HEK293 (cell line): ENCODE measurements at regions not wholly inside any gene's neighbourhood (a gene's known extent, or its start where the extent isn't known, plus 50 kb on each side); places are given as distances from the start of the nearest gene placed in this dataset.

ENCODE experiments used
- CTCF ChIA-PET: fragments of 350-600 bp; formaldehyde crosslinking; extraction: SDS; loops from one replicate; lab custom pipeline; 2021; ENCODE audit warnings: antibody characterized with exemption; lab: Yijun Ruan, JAX
- POLR2A ChIA-PET: fragments of 300-600 bp; formaldehyde crosslinking; extraction: SDS; loops from one replicate; lab custom pipeline; 2020; ENCODE audit warnings: antibody characterized with exemption, inconsistent platforms; lab: Yijun Ruan, JAX
- H3K27ac ChIP-seq: fragments of 200-500 bp; sonication (Bioruptor generic); 2 replicates; pipeline ENCODE4 v1.5.1; 2014; ENCODE audit warnings: low read depth, low read length, control low read depth, inconsistent platforms; ENCODE audit errors: extremely low read depth
- H3K36me3 ChIP-seq, 2 experiments: fragments of 200-500 bp in 1 of 2; sonication (Bioruptor generic) in 1 of 2; 1 replicate in 1 of 2; 2 replicates in 1 of 2; pipeline ENCODE4 v1.5.1; 2014 to 2017; ENCODE audit warnings: inconsistent platforms in 2 of 2, low read length in 2 of 2; ENCODE audit not compliant: control insufficient read depth in 2 of 2, insufficient read depth in 1 of 2
- H3K4me1 ChIP-seq: fragments of 200-500 bp; sonication (Bioruptor generic); 2 replicates; pipeline ENCODE4 v1.5.1; 2014; ENCODE audit warnings: mild to moderate bottlenecking, low read length, inconsistent platforms; ENCODE audit not compliant: control insufficient read depth, insufficient read depth
- H3K4me3 ChIP-seq: 2 replicates; pipeline ENCODE4 v1.5.1; 2011; ENCODE audit warnings: low read depth, mild to moderate bottlenecking, control low read depth, low read length, moderate library complexity
- H3K9me3 ChIP-seq: fragments of 200-500 bp; sonication (Bioruptor generic); 2 replicates; pipeline ENCODE4 v1.5.1; 2014; ENCODE audit warnings: low read depth, low read length, inconsistent platforms; ENCODE audit not compliant: control insufficient read depth, insufficient read depth
- EGR2 ChIP-seq: fragments of 450-650 bp; formaldehyde crosslinking; IDR thresholded peaks from 2 replicates; pipeline ENCODE4 v1.5.1; 2016; ENCODE audit warnings: low read depth, missing biosample characterization, missing genetic modification characterization
- FEZF1 ChIP-seq: fragments of 450-650 bp; formaldehyde crosslinking; IDR thresholded peaks from 2 replicates; pipeline ENCODE4 v1.5.1; 2016; ENCODE audit warnings: missing biosample characterization, missing genetic modification characterization
- GLIS2 ChIP-seq: fragments of 450-650 bp; formaldehyde crosslinking; IDR thresholded peaks from 2 replicates; pipeline ENCODE4 v1.5.1; 2016; ENCODE audit warnings: missing biosample characterization, missing genetic modification characterization
- MYNN ChIP-seq: fragments of 450-650 bp; formaldehyde crosslinking; IDR thresholded peaks from 2 replicates; pipeline ENCODE4 v1.5.1; 2016; ENCODE audit warnings: missing biosample characterization, missing genetic modification characterization, borderline replicate concordance
- OSR2 ChIP-seq: fragments of 450-650 bp; formaldehyde crosslinking; IDR thresholded peaks from 2 replicates; pipeline ENCODE4 v1.5.1; 2016; ENCODE audit warnings: missing biosample characterization, missing genetic modification characterization
- ZBTB7A ChIP-seq: fragments of 450-650 bp; formaldehyde crosslinking; IDR thresholded peaks from 2 replicates; pipeline ENCODE4 v1.5.1; 2016; ENCODE audit warnings: low read depth, missing biosample characterization, missing genetic modification characterization
- ZFP37 ChIP-seq: fragments of 450-650 bp; formaldehyde crosslinking; IDR thresholded peaks from 2 replicates; pipeline ENCODE4 v1.5.1; 2016; ENCODE audit warnings: missing biosample characterization, missing genetic modification characterization
- ZNF146 ChIP-seq: fragments of 450-650 bp; formaldehyde crosslinking; IDR thresholded peaks from 2 replicates; pipeline ENCODE4 v1.5.1; 2016; ENCODE audit warnings: missing biosample characterization, missing genetic modification characterization
- ZNF2 ChIP-seq: fragments of 450-650 bp; formaldehyde crosslinking; IDR thresholded peaks from 2 replicates; pipeline ENCODE4 v1.5.1; 2016; ENCODE audit warnings: missing biosample characterization, missing genetic modification characterization
- ZNF335 ChIP-seq: fragments of 450-650 bp; formaldehyde crosslinking; conservative IDR thresholded peaks from 2 replicates; pipeline ENCODE4 v1.5.1; 2016; ENCODE audit warnings: missing biosample characterization, missing genetic modification characterization
- ZNF561 ChIP-seq: fragments of 450-650 bp; IDR thresholded peaks from 2 replicates; pipeline ENCODE4 v1.5.1; 2018; ENCODE audit warnings: missing biosample characterization, missing genetic modification characterization, borderline replicate concordance
- ZNF624 ChIP-seq: fragments of 450-650 bp; formaldehyde crosslinking; IDR thresholded peaks from 2 replicates; pipeline ENCODE4 v1.5.1; 2017; ENCODE audit warnings: missing biosample characterization, missing genetic modification characterization
- ZSCAN30 ChIP-seq: fragments of 450-650 bp; IDR thresholded peaks from 2 replicates; pipeline ENCODE4 v1.5.1; 2018; ENCODE audit warnings: missing biosample characterization, mild to moderate bottlenecking, missing genetic modification characterization, moderate library complexity
- TF ChIP-seq, protein P1 (sequence below): fragments of 450-650 bp; formaldehyde crosslinking; IDR thresholded peaks from 2 replicates; pipeline ENCODE4 v1.5.1; 2016; ENCODE audit warnings: missing biosample characterization, missing genetic modification characterization, borderline replicate concordance
- TF ChIP-seq, protein P2 (sequence below): fragments of 450-650 bp; formaldehyde crosslinking; IDR thresholded peaks from 2 replicates; pipeline ENCODE4 v1.5.1; 2016; ENCODE audit warnings: missing biosample characterization, missing genetic modification characterization, borderline replicate concordance
- TF ChIP-seq, protein P3 (sequence below): fragments of 450-650 bp; formaldehyde crosslinking; conservative IDR thresholded peaks from 2 replicates; pipeline ENCODE4 v1.5.1; 2016; ENCODE audit warnings: low read depth, missing biosample characterization, missing genetic modification characterization
- TF ChIP-seq, protein P4 (sequence below): fragments of 450-650 bp; formaldehyde crosslinking; IDR thresholded peaks from 2 replicates; pipeline ENCODE4 v1.5.1; 2016; ENCODE audit warnings: missing biosample characterization, missing genetic modification characterization
- TF ChIP-seq, protein P5 (sequence below): fragments of 450-650 bp; formaldehyde crosslinking; IDR thresholded peaks from 2 replicates; pipeline ENCODE4 v1.5.1; 2016; ENCODE audit warnings: missing biosample characterization, missing genetic modification characterization
- TF ChIP-seq, protein P6 (sequence below): fragments of 450-650 bp; formaldehyde crosslinking; IDR thresholded peaks from 2 replicates; pipeline ENCODE4 v1.5.1; 2017; ENCODE audit warnings: missing biosample characterization, missing genetic modification characterization

DNA sequence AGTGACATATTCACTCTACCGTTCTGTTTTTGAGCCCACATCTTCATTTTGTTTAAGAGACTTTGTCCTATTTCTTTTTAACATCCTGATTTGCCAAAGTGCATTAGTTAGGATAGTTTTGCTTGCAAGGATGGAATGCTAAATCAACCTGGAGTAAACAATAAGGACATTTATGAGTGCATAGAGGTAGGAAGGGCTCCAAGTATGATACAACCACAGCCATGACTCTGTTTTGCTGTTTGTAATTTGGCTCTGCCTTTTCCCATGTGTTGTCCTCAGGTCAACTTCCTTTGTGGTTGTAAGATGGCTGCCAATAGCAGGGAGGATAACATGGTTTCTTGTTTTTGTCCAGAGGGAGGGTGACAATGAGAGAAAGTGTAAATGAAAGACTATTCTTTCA is 66.4 kb upstream of the GOLIM4 start:
- TF ChIP-seq ZNF561 (no peak), MYNN (tag by site-specific recombination) (no peak), ZNF146 (tag by site-specific recombination) (no peak), ZNF624 (no peak), ZFP37 (no peak), OSR2 (no peak), FEZF1 (tag by site-specific recombination) (no peak), ZBTB7A (tag by site-specific recombination) (no peak), ZNF335 (tag by site-specific recombination) (no peak), ZNF2 (no peak), GLIS2 (tag by site-specific recombination) (no peak), ZSCAN30 (no peak)
- TF ChIP-seq, protein P1, sequence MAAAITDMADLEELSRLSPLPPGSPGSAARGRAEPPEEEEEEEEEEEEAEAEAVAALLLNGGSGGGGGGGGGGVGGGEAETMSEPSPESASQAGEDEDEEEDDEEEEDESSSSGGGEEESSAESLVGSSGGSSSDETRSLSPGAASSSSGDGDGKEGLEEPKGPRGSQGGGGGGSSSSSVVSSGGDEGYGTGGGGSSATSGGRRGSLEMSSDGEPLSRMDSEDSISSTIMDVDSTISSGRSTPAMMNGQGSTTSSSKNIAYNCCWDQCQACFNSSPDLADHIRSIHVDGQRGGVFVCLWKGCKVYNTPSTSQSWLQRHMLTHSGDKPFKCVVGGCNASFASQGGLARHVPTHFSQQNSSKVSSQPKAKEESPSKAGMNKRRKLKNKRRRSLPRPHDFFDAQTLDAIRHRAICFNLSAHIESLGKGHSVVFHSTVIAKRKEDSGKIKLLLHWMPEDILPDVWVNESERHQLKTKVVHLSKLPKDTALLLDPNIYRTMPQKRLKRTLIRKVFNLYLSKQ (tag by site-specific recombination): no peak
- TF ChIP-seq, protein P2, sequence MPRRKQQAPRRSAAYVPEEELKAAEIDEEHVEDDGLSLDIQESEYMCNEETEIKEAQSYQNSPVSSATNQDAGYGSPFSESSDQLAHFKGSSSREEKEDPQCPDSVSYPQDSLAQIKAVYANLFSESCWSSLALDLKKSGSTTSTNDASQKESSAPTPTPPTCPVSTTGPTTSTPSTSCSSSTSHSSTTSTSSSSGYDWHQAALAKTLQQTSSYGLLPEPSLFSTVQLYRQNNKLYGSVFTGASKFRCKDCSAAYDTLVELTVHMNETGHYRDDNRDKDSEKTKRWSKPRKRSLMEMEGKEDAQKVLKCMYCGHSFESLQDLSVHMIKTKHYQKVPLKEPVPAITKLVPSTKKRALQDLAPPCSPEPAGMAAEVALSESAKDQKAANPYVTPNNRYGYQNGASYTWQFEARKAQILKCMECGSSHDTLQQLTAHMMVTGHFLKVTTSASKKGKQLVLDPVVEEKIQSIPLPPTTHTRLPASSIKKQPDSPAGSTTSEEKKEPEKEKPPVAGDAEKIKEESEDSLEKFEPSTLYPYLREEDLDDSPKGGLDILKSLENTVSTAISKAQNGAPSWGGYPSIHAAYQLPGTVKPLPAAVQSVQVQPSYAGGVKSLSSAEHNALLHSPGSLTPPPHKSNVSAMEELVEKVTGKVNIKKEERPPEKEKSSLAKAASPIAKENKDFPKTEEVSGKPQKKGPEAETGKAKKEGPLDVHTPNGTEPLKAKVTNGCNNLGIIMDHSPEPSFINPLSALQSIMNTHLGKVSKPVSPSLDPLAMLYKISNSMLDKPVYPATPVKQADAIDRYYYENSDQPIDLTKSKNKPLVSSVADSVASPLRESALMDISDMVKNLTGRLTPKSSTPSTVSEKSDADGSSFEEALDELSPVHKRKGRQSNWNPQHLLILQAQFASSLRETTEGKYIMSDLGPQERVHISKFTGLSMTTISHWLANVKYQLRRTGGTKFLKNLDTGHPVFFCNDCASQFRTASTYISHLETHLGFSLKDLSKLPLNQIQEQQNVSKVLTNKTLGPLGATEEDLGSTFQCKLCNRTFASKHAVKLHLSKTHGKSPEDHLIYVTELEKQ (tag by site-specific recombination): no peak
- TF ChIP-seq, protein P3, sequence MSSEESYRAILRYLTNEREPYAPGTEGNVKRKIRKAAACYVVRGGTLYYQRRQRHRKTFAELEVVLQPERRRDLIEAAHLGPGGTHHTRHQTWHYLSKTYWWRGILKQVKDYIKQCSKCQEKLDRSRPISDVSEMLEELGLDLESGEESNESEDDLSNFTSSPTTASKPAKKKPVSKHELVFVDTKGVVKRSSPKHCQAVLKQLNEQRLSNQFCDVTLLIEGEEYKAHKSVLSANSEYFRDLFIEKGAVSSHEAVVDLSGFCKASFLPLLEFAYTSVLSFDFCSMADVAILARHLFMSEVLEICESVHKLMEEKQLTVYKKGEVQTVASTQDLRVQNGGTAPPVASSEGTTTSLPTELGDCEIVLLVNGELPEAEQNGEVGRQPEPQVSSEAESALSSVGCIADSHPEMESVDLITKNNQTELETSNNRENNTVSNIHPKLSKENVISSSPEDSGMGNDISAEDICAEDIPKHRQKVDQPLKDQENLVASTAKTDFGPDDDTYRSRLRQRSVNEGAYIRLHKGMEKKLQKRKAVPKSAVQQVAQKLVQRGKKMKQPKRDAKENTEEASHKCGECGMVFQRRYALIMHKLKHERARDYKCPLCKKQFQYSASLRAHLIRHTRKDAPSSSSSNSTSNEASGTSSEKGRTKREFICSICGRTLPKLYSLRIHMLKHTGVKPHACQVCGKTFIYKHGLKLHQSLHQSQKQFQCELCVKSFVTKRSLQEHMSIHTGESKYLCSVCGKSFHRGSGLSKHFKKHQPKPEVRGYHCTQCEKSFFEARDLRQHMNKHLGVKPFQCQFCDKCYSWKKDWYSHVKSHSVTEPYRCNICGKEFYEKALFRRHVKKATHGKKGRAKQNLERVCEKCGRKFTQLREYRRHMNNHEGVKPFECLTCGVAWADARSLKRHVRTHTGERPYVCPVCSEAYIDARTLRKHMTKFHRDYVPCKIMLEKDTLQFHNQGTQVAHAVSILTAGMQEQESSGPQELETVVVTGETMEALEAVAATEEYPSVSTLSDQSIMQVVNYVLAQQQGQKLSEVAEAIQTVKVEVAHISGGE (tag by site-specific recombination): no peak
- TF ChIP-seq, protein P4, sequence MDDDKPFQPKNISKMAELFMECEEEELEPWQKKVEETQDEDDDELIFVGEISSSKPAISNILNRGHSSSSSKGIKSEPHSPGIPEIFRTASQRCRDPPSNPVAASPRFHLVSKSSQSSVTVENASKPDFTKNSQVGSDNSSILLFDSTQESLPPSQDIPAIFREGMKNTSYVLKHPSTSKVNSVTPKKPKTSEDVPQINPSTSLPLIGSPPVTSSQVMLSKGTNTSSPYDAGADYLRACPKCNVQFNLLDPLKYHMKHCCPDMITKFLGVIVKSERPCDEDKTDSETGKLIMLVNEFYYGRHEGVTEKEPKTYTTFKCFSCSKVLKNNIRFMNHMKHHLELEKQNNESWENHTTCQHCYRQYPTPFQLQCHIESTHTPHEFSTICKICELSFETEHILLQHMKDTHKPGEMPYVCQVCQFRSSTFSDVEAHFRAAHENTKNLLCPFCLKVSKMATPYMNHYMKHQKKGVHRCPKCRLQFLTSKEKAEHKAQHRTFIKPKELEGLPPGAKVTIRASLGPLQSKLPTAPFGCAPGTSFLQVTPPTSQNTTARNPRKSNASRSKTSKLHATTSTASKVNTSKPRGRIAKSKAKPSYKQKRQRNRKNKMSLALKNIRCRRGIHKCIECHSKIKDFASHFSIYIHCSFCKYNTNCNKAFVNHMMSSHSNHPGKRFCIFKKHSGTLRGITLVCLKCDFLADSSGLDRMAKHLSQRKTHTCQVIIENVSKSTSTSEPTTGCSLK: no peak
- POLR2A ChIA-PET: no interaction called here
- Histone ChIP-seq H3K9me3 (no peaks in the 10 kb centered on the region), H3K36me3 (no peaks in the 10 kb centered on the region), H3K27ac (no peak overlapping the region), H3K4me3 (no peak overlapping the region), H3K4me1 (no peaks in the 10 kb centered on the region)
- CTCF ChIA-PET: no interaction called here

DNA sequence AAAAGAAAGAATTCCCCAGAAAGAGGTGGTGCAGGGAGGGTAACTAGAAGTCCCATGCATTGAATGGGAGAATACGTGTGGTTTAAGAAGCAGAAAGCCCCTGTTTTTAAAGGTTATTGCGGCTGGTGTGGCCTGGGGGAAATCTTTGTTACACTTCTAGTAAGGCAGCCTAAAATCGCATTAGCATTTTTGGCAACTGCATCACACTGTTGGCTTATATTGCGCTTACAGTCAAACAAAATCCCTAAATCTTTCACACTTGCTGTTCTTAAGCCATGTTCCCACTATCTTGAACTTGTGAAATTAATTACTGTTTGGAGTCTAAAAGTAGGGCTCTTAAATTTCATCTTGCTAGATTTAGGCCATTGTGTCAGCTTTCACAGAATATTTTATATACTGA is 66.0 kb upstream of the GOLIM4 start:
- Histone ChIP-seq H3K4me3 (no peak overlapping the region), H3K36me3 (no peaks in the 10 kb centered on the region), H3K4me1 (no peaks in the 10 kb centered on the region), H3K27ac (no peak overlapping the region), H3K9me3 (no peaks in the 10 kb centered on the region)
- TF ChIP-seq, protein P5, sequence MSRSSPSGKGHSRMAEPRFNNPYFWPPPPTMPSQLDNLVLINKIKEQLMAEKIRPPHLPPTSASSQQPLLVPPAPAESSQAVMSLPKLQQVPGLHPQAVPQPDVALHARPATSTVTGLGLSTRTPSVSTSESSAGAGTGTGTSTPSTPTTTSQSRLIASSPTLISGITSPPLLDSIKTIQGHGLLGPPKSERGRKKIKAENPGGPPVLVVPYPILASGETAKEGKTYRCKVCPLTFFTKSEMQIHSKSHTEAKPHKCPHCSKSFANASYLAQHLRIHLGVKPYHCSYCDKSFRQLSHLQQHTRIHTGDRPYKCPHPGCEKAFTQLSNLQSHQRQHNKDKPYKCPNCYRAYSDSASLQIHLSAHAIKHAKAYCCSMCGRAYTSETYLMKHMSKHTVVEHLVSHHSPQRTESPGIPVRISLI (tag by site-specific recombination): no peak
- TF ChIP-seq EGR2 (tag by site-specific recombination): no peak
- TF ChIP-seq, protein P6, sequence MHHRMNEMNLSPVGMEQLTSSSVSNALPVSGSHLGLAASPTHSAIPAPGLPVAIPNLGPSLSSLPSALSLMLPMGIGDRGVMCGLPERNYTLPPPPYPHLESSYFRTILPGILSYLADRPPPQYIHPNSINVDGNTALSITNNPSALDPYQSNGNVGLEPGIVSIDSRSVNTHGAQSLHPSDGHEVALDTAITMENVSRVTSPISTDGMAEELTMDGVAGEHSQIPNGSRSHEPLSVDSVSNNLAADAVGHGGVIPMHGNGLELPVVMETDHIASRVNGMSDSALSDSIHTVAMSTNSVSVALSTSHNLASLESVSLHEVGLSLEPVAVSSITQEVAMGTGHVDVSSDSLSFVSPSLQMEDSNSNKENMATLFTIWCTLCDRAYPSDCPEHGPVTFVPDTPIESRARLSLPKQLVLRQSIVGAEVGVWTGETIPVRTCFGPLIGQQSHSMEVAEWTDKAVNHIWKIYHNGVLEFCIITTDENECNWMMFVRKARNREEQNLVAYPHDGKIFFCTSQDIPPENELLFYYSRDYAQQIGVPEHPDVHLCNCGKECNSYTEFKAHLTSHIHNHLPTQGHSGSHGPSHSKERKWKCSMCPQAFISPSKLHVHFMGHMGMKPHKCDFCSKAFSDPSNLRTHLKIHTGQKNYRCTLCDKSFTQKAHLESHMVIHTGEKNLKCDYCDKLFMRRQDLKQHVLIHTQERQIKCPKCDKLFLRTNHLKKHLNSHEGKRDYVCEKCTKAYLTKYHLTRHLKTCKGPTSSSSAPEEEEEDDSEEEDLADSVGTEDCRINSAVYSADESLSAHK: no peak
- ChIA-PET POLR2A (no interaction called here), CTCF (no interaction called here)
